IPS DF 6.9 (cell line): ENCODE measurements at regions not wholly inside any gene's neighbourhood (a gene's known extent, or its start where the extent isn't known, plus 50 kb on each side); places are given as distances from the start of the nearest gene placed in this dataset.

ENCODE experiments used
- DNase-seq: peaks from one replicate; pipeline ENCODE4 v3.0.0-alpha.2; 2013; ENCODE audit warnings: low read depth, low spot score
- H3K27ac ChIP-seq: one replicate; pipeline ENCODE4 v1.5.1; 2013; ENCODE audit warnings: low read length, control low read depth
- H3K27me3 ChIP-seq: 2 replicates; pipeline ENCODE4 v1.6.1; 2013; ENCODE audit warnings: mild to moderate bottlenecking, low read length; ENCODE audit not compliant: control insufficient read depth, insufficient read depth
- H3K36me3 ChIP-seq: 2 replicates; pipeline ENCODE4 v1.6.1; 2013; ENCODE audit warnings: low read length; ENCODE audit not compliant: control insufficient read depth, insufficient read depth
- H3K4me1 ChIP-seq: 2 replicates; pipeline ENCODE4 v1.6.1; 2013; ENCODE audit warnings: low read length; ENCODE audit not compliant: control insufficient read depth, insufficient read depth
- H3K4me3 ChIP-seq: 2 replicates; pipeline ENCODE4 v1.5.1; 2013; ENCODE audit warnings: mild to moderate bottlenecking, low read length
- H3K9me3 ChIP-seq: 2 replicates; pipeline ENCODE4 v1.6.1; 2013; ENCODE audit warnings: low read length, inconsistent platforms; ENCODE audit not compliant: control insufficient read depth, insufficient read depth
- WGBS: extraction: QIAGEN DNeasy Blood & Tissue Kit; methylation state at CpG from one replicate; pipeline ENCODE4 v1.1.7; 2013; ENCODE audit warnings: mixed read lengths, missing lambda C conversion rate; ENCODE audit not compliant: insufficient read length, insufficient coverage; 5-methylcytosine and 5-hydroxymethylcytosine counted together

DNA sequence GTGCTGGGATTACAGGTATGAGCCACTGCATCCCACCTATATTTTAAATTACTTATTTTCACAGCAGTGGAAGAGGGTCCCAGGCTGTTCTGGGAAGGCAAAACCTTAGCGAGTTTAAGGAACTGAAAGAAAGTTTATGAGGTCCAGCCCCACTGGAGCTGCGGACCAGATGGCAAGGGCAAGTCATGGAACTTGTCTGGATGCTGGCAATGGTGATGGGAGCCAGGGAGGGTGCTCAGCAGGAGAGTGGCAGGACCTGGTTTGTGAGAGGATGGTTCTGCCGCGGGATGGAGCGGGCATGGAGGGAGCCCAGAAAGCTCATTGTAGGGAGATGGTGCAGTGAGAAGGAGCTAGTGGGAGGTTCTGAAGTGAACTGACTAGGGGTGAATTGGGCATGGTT lies 50.6 kb upstream of the SLC45A1 start:
- DNase-seq = no peak
- no peaks in the 10 kb centered on the region for H3K9me3 ChIP-seq
- H3K4me3 ChIP-seq = no peak overlapping the region
- no CpG with 5 or more reads among the region's 5 CpGs for WGBS
- no peaks in the 10 kb centered on the region for H3K27me3 ChIP-seq
- no peaks in the 10 kb centered on the region for H3K36me3 ChIP-seq
- H3K27ac ChIP-seq = peak overlapping the region; percentile 16
- H3K4me1 ChIP-seq = peaks cover 2% of the 10 kb centered on the region

GRCh38 chr1:8266436-8267165 lies 51.3 kb upstream of the SLC45A1 start:
- WGBS = no CpG with 5 or more reads among the region's 8 CpGs
- peaks cover 2% of the 10 kb centered on the region for H3K4me1 ChIP-seq
- peak overlapping the region; percentile 42 for H3K27ac ChIP-seq
- H3K9me3 ChIP-seq = no peaks in the 10 kb centered on the region
- H3K27me3 ChIP-seq = no peaks in the 10 kb centered on the region
- H3K36me3 ChIP-seq = no peaks in the 10 kb centered on the region
- no peak overlapping the region for H3K4me3 ChIP-seq
- DNase-seq = no peak

- WGBS = no CpG with 5 or more reads among the region's 4 CpGs
- H3K27ac ChIP-seq = no peak overlapping the region
Observed at GRCh38 chr1:8263791-8264190, 54.1 kb upstream of the SLC45A1 start.

GRCh38 chr1:8261398-8261762 lies 56.5 kb upstream of the SLC45A1 start:
- no peaks in the 10 kb centered on the region for H3K27me3 ChIP-seq
- H3K9me3 ChIP-seq = no peaks in the 10 kb centered on the region
- no CpG with 5 or more reads among the region's 1 CpG for WGBS
- no peak for DNase-seq
- no peak overlapping the region for H3K27ac ChIP-seq
- no peaks in the 10 kb centered on the region for H3K36me3 ChIP-seq
- H3K4me3 ChIP-seq = no peak overlapping the region
- H3K4me1 ChIP-seq = no peaks in the 10 kb centered on the region; the same call in 1 of the 2 replicates

More at GRCh38 chr1:8263791-8264190, 54.1 kb upstream of the SLC45A1 start:
- DNase-seq = no peak
- H3K36me3 ChIP-seq = no peaks in the 10 kb centered on the region
- no peak overlapping the region for H3K4me3 ChIP-seq
- no peaks in the 10 kb centered on the region for H3K27me3 ChIP-seq
- H3K4me1 ChIP-seq = peaks cover 2% of the 10 kb centered on the region
- no peaks in the 10 kb centered on the region for H3K9me3 ChIP-seq

GRCh38 chr1:8259498-8260290 lies 58.2 kb upstream of the SLC45A1 start:
- H3K4me3 ChIP-seq = no peak overlapping the region
- no peaks in the 10 kb centered on the region for H3K27me3 ChIP-seq
- no peak for DNase-seq
- no peak overlapping the region for H3K27ac ChIP-seq
- no CpG with 5 or more reads among the region's 13 CpGs for WGBS
- H3K36me3 ChIP-seq = no peaks in the 10 kb centered on the region
- H3K4me1 ChIP-seq = no peaks in the 10 kb centered on the region; the same call in 1 of the 2 replicates
- H3K9me3 ChIP-seq = no peaks in the 10 kb centered on the region

- Histone ChIP-seq H3K4me3 (no peak overlapping the region), H3K36me3 (no peaks in the 10 kb centered on the region), H3K27ac (no peak overlapping the region), H3K9me3 (no peaks in the 10 kb centered on the region), H3K27me3 (no peaks in the 10 kb centered on the region), H3K4me1 (no peaks in the 10 kb centered on the region; the same call in 1 of the 2 replicates)
- no peak for DNase-seq
- no CpG with 5 or more reads among the region's 7 CpGs for WGBS
Observed at GRCh38 chr1:8257621-8258020, 60.3 kb upstream of the SLC45A1 start.

DNA sequence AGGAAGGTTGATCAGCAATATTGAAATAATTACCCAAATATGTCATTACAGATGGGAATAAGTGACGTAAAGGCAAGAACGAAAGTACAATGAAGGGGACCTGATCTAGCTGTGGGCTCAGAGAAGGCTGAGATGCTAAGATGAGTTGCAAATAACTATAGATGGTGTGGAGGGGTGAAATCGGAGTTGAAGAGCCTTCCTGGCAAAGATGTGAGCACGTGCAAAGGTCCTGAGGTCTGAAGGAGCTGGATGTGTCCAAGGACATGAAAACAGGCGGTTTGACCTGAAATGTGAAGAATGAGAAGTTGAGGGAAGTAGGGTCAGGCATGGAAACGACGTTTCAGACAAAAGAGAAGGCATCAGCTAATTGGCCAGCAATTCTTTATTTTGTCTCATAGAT lies 61.6 kb upstream of the SLC45A1 start:
- H3K4me3 ChIP-seq = no peak overlapping the region
- no CpG with 5 or more reads among the region's 7 CpGs for WGBS
- H3K27me3 ChIP-seq = no peaks in the 10 kb centered on the region
- H3K36me3 ChIP-seq = no peaks in the 10 kb centered on the region
- H3K9me3 ChIP-seq = no peaks in the 10 kb centered on the region
- no peaks in the 10 kb centered on the region; the same call in 1 of the 2 replicates for H3K4me1 ChIP-seq
- no peak for DNase-seq
- H3K27ac ChIP-seq = no peak overlapping the region

- H3K4me1 ChIP-seq = no peaks in the 10 kb centered on the region; the same call in 1 of the 2 replicates
- no CpG with 5 or more reads among the region's 5 CpGs for WGBS
- DNase-seq = no peak
- H3K36me3 ChIP-seq = no peaks in the 10 kb centered on the region
- no peaks in the 10 kb centered on the region for H3K9me3 ChIP-seq
- H3K27me3 ChIP-seq = no peaks in the 10 kb centered on the region
- H3K27ac ChIP-seq = no peak overlapping the region
- no peak overlapping the region for H3K4me3 ChIP-seq
Observed at GRCh38 chr1:8255712-8256111, 62.2 kb upstream of the SLC45A1 start.

- DNase-seq = no peak
Observed at GRCh38 chr1:8252266-8252951, 65.5 kb upstream of the SLC45A1 start.

DNA sequence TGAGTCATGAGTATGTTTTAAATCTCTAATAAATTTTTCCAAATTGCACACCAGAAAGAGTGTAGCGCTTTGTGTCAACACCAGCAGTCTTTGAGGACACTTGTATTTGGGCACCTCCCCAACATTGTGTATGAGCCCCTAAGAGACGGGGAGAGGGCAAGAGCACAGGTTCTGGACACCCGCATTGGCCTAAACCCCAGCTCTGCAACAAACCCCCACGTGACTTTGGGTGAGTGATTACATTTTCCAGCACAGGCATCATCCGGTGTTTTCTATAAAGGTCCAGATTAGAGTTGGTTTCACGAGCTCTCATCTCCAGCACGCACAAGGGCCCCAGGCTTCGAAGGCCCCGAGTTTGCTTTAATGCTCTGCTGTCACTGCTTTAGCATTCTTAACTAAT lies 66.3 kb upstream of the SLC45A1 start:
- no peak overlapping the region for H3K27ac ChIP-seq
- H3K9me3 ChIP-seq = no peaks in the 10 kb centered on the region
- H3K27me3 ChIP-seq = no peaks in the 10 kb centered on the region
- no peaks in the 10 kb centered on the region for H3K4me1 ChIP-seq
- no peaks in the 10 kb centered on the region for H3K36me3 ChIP-seq
- WGBS = no CpG with 5 or more reads among the region's 9 CpGs
- DNase-seq = no peak
- H3K4me3 ChIP-seq = no peak overlapping the region

More at GRCh38 chr1:8252266-8252951, 65.5 kb upstream of the SLC45A1 start:
- no peaks in the 10 kb centered on the region for H3K9me3 ChIP-seq
- no peaks in the 10 kb centered on the region for H3K27me3 ChIP-seq
- no peaks in the 10 kb centered on the region for H3K4me1 ChIP-seq
- no peak overlapping the region for H3K4me3 ChIP-seq
- H3K36me3 ChIP-seq = no peaks in the 10 kb centered on the region
- no CpG with 5 or more reads among the region's 13 CpGs for WGBS
- no peak overlapping the region for H3K27ac ChIP-seq
